GM19397 (cell line): ENCODE measurements at regions not wholly inside any gene's neighbourhood (a gene's known extent, or its start where the extent isn't known, plus 50 kb on each side); places are given as distances from the start of the nearest gene placed in this dataset.
"Not testable (repeated sequence)": the region's sequence is repeated elsewhere in the genome, so short reads cannot be mapped to it uniquely, and the experiment has no call there.

Experiments used
- ATAC-seq: cut with Tn5 transposase; IDR thresholded peaks from one replicate; pipeline ENCODE4 v1.9.1; 2021; ENCODE audit warnings: mild to moderate bottlenecking, moderate library complexity; ENCODE audit not compliant: unreplicated experiment

GRCh38 chr10:30736685-30737232, 107.2 kb upstream of the LYZL2 start:
- ATAC-seq, result peak; percentile 61

DNA sequence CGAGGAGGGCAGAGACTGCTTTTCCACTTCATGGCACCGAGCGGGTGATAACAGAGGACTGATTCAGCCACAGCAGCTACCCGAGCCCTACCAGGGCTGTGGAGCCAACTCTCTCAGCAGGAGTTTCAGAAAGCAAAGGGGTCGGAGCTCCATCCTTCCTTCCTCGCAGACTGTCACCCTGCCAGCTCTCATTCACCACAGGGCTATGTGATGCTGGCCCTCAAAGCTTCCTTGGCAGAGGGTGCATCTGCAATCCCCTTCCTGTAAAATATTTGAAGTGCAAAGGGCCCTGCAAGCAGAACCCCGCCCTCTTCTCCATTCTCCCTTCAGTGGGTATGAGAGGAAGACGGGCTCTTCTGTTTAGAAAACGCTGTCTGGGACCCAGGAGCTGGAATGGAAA, 105.3 kb upstream of the LYZL2 start:
- no peak for ATAC-seq

- no peak for ATAC-seq
Observed at GRCh38 chr10:30732671-30733070, 103.1 kb upstream of the LYZL2 start.

DNA sequence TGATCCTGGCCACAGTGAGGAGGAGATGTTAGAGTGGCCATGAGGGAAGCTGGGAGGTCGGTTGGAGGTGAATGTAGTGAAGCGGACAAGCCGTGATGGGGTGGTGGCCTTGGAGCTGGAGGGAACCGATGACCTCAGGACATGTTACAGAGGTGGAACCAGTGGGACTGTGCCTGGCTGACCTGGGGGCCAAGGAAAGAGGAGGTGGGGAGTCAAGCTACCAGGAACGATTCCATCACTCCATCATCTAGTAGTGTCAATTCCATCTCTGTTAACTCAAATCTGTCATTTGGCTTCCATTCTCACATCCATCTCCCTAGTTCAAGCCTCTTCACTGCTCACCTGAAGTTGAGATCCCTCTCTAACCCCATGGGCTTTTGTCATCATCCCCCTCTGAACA, 102.4 kb upstream of the LYZL2 start:
- no peak for ATAC-seq

GRCh38 chr10:30730306-30730705, 100.8 kb upstream of the LYZL2 start:
- ATAC-seq, result no peak

DNA sequence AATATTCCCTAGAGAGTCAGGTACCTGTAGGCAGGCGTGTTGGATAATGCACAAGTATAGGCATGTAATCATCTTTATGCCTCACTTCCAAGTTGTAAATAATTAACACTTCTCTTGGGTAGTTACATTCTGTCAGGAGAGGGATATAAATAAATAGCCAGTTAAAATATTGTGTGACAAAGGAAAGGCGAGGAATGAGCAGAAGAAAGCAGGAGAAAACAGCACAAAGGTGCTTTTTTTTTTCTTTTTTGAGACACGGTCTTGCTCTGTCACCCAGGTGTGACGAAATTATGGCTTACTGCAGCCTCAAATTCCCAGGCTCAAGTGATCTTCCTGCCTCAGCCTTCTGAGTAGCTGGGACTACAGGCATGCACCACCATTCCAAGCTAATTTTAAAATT, 99.2 kb upstream of the LYZL2 start:
- ATAC-seq, result no peak

DNA sequence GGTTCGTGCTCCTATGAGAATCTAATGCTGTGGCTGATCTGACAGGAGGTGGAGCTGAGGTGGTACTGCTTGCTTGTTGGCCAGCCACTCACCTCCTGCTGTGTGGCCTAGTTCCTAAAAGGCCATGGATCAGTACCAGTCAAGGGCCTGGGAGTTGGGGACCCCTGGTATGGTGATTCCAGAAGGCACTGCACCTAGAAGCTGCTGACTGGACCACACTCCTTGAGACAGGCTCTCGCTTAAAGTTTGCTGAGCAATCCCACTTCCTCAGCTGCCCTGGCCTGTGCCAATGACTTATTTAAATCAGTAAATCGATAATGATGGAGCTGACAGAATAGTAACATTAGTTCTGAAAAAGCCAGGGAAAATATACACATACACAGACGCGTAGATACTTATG, 98.6 kb upstream of the LYZL2 start:
- ATAC-seq, result no peak

- no peak for ATAC-seq
Observed at GRCh38 chr10:30727524-30727923, 98.0 kb upstream of the LYZL2 start.

GRCh38 chr10:30726783-30727414, 97.3 kb upstream of the LYZL2 start:
- ATAC-seq, result peak; percentile 79

- ATAC-seq, result no peak
Observed at GRCh38 chr10:30725661-30726060, 96.1 kb upstream of the LYZL2 start.

GRCh38 chr10:30724296-30724695, 94.7 kb upstream of the LYZL2 start:
- ATAC-seq, result no peak

GRCh38 chr10:30722956-30723620, 93.5 kb upstream of the LYZL2 start:
- no peak for ATAC-seq

GRCh38 chr10:30719832-30720231, 90.3 kb upstream of the LYZL2 start:
- no peak for ATAC-seq

- ATAC-seq, result no peak
Observed at GRCh38 chr10:30709700-30710358, 80.3 kb upstream of the LYZL2 start.

DNA sequence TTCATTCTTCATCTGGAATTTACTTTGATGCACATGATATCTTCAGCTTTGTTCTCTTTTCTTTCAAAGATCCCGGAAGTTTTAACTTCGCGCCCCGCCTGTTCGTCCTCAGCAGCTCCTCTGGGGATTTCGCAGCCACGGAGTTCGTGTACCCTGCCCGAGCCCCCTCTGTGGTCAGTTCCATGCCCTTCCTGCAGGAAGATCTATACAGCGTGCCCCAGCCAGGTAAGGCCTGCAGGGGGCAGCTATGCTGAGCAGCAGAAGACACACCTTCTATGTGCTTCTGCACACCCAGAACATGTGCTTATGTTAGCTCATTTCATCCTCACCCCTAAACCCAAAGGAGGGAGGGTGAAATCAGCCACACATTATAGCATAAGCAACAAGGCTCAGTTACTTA, 79.7 kb upstream of the LYZL2 start:
- no peak for ATAC-seq

DNA sequence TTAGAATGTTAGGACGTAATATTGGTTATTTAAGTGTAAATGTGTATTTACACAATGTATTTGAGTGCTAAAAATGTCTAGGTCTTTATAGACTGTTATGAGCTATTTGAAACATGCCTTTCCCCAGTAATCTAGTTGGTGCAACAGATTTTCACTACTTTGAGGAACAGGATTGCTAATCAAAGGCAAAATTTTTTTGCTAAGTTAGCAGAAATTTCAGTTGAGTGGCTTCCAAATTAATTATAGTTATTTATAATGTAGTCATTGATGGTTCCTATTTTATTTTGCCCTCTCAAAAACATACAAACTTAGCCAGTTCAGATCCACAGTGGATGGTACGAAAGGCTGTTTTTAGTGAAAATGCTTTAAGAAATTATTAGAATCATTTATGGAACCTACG, 78.7 kb upstream of the LYZL2 start:
- no peak for ATAC-seq

GRCh38 chr10:30706189-30706588, 76.6 kb upstream of the LYZL2 start:
- not testable (repeated sequence) for ATAC-seq

DNA sequence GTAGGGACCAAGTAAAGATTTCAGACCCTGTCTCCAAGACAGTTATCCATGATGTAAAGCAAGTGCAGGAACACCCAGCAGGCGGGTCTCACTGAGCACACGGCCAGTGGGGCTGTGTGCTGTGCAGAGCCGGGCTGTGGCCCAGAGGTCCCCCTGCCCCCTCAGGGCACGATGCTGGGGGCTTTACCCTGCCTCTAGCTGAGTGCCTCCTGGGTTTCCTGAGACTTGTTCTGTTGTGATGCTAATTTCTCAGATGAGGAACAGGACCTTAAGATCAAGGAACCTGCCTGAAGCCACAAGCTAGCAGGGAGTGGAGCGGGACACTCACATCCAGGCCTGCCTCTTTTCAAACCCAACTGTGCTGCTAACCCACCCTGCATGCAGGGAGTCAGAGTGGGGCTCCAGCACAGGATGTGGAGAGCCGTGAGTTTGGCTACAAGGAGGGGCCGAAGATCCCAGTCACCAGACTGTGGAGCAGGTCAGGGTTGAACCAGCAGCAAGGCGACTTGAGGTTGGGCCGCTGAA, 76.1 kb upstream of the LYZL2 start:
- ATAC-seq, result peak; percentile 19

- ATAC-seq, result peak; percentile 46
Observed at GRCh38 chr10:30705101-30705624, 75.6 kb upstream of the LYZL2 start.

DNA sequence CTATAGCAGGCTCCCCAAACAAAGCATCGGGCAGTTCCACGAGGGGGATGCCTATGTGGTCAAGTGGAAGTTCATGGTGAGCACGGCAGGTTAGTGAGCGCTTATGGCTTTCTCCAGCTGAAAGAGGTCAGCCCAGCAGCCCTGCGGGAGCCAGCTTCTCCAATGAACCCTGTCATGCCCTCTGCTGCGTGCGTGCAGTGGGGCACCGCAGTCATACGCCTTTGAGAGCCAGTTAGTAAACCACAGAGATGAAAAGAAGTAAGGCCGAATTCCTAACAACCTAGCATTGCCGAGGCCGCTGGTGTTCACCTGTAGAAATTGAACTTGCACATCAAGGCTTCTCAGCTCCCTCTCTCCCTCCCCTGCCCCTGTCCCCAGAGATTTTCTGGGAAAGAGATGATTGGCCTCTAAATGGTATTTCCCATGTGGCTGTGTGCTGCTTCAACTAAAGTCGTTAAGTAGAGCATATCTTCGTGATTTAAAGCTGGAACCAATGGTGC, 75.1 kb upstream of the LYZL2 start:
- ATAC-seq, result peak; percentile 6

DNA sequence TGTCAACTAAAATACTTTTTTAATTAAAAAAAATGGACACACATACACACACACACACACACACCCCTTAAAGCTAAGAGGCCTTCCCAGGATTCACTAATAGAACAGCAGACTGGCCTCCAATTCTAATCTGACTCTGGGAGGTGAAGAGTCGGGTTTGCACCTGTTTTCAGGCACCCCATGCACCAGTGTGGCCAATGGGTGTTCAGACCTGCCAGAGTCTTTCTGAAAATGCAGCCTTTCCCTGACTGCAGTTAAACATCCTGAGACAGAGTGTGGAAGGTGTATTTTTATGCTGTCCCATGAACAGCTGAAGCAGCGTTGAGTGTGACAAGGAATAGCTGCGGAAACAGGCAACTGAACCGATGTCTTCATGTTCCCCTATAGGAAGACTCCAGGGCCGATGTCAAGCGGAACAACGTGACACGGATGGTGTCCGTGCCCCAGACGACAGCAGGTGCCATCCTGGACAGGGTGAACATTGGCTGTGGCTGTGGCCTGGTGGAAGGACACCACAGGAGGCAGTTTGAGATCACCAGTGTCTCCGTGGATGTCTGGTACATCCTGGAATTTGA, 74.6 kb upstream of the LYZL2 start:
- ATAC-seq, result no peak
